ENCODE measurements at regions not wholly inside any gene's neighbourhood (a gene's known extent, or its start where the extent isn't known, plus 50 kb on each side); places are given as distances from the start of the nearest gene placed in this dataset.

DNA sequence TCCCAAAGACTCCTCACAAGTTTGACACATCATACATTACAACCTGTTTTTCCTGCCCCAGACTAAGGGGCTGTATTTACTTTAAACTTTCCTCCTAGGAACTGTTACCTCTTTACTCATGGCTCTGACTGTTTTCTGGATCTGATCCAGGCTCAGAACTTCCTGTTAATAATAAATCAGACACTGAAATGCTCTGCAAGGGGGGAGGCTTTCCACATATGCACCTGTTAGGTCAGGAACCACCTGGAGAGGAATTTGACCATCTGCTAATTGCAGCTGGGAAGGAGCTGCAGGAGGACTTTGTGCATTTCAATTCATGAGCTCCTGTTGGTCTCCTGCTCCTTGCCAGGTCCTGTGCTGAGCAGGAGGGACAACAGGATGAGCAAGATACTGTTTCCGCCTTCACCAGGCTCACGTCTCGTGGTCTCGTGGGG, 476.9 kb upstream of the CDH5 start:
- H3K4me3 Mint-ChIP-seq = no peak overlapping the region
- H3K9me3 Mint-ChIP-seq = no peaks in the 10 kb centered on the region
- no peaks in the 10 kb centered on the region for H3K4me1 Mint-ChIP-seq
- no peak overlapping the region for H3K27ac Mint-ChIP-seq (ENCODE audit: unreplicated experiment)
- TF ChIP-seq, protein P1, sequence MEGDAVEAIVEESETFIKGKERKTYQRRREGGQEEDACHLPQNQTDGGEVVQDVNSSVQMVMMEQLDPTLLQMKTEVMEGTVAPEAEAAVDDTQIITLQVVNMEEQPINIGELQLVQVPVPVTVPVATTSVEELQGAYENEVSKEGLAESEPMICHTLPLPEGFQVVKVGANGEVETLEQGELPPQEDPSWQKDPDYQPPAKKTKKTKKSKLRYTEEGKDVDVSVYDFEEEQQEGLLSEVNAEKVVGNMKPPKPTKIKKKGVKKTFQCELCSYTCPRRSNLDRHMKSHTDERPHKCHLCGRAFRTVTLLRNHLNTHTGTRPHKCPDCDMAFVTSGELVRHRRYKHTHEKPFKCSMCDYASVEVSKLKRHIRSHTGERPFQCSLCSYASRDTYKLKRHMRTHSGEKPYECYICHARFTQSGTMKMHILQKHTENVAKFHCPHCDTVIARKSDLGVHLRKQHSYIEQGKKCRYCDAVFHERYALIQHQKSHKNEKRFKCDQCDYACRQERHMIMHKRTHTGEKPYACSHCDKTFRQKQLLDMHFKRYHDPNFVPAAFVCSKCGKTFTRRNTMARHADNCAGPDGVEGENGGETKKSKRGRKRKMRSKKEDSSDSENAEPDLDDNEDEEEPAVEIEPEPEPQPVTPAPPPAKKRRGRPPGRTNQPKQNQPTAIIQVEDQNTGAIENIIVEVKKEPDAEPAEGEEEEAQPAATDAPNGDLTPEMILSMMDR (conservative IDR thresholded peaks at IDR 0.05) = no peak
- DNase-seq (ENCODE audit: low read depth, low spot score) = no peak
- peaks cover 3% of the 10 kb centered on the region for H3K27me3 Mint-ChIP-seq (ENCODE audit: low read depth)
- no peaks in the 10 kb centered on the region for H3K36me3 Mint-ChIP-seq (ENCODE audit: low read depth)

DNA sequence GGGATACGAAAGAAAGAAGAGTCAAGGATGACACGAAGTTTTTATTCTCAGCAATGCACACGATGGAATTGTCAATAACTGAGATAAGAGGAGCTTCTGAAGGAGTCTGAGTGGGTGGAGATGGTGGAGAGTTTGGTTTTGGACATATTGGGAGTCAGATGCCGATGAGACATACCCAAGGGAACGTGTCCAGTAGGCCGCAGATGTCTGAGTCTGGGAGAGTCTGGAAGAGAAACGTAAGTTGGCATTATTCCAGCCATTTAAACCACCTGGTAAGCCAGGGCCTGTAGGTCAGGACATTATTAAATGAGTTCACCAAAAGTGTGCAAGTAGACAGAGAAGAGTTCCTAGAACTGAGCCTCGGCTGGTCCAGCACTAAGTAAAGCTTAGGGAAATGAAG, 478.3 kb upstream of the CDH5 start:
- Mint-ChIP-seq H3K27me3 (ENCODE audit: low read depth) (peaks cover 3% of the 10 kb centered on the region), H3K9me3 (no peaks in the 10 kb centered on the region), H3K36me3 (ENCODE audit: low read depth) (no peaks in the 10 kb centered on the region), H3K27ac (ENCODE audit: unreplicated experiment) (no peak overlapping the region), H3K4me3 (no peak overlapping the region), H3K4me1 (no peaks in the 10 kb centered on the region)
- TF ChIP-seq, protein P1 (conservative IDR thresholded peaks at IDR 0.05) = no peak
- DNase-seq (ENCODE audit: low read depth, low spot score) = no peak

DNA sequence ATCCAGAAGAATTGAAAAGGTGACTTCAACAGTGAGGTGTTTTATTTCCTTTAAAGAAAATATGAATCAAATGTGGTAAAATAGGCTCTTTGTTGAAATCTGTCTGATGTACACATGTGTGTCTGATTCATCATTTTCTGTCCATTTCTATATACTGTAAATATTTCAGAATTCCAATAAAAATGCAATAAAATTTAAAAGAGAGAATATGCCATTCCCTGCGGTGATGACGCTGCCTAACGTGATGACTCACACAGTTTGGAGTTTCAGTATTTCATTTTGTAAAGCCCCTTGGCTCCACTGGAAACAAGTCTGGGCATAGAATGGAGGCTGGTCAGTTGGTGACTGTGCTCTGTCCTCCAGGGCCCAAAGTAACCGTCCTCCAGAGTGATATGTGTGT, 482.5 kb upstream of the CDH5 start:
- Mint-ChIP-seq H3K9me3 (peaks cover 3% of the 10 kb centered on the region), H3K27ac (ENCODE audit: unreplicated experiment) (no peak overlapping the region), H3K36me3 (ENCODE audit: low read depth) (no peaks in the 10 kb centered on the region), H3K27me3 (ENCODE audit: low read depth) (no peaks in the 10 kb centered on the region), H3K4me3 (no peak overlapping the region), H3K4me1 (peaks cover 3% of the 10 kb centered on the region)
- DNase-seq (ENCODE audit: low read depth, low spot score) = no peak
- TF ChIP-seq, protein P1 (conservative IDR thresholded peaks at IDR 0.05) = no peak

DNA sequence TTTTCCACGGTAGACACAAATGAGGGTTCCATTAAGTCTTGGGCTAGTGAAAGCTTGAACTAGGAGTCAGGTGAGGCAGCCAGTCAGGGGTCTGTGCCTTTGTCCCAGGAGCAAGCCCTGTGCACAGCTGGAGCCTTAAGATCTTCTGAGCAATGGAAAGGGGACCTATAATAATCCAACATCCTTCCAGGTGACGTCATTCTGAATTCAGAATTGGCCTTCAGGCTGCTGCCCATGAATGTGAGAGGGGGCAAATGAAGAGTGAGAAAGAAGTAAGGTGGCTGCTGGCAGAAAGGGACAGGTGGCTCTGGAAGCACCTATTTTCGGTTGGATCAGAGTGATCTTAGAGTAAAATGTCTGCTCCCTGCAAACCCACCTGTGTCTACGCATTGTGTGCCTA, 488.1 kb upstream of the CDH5 start:
- Mint-ChIP-seq H3K27ac (ENCODE audit: unreplicated experiment) (no peak overlapping the region), H3K36me3 (ENCODE audit: low read depth) (no peaks in the 10 kb centered on the region), H3K4me1 (peaks cover 14% of the 10 kb centered on the region), H3K27me3 (ENCODE audit: low read depth) (no peaks in the 10 kb centered on the region), H3K4me3 (no peak overlapping the region), H3K9me3 (peaks cover 3% of the 10 kb centered on the region)
- no peak for DNase-seq (ENCODE audit: low read depth, low spot score)
- TF ChIP-seq, protein P1 (conservative IDR thresholded peaks at IDR 0.05) = no peak

DNA sequence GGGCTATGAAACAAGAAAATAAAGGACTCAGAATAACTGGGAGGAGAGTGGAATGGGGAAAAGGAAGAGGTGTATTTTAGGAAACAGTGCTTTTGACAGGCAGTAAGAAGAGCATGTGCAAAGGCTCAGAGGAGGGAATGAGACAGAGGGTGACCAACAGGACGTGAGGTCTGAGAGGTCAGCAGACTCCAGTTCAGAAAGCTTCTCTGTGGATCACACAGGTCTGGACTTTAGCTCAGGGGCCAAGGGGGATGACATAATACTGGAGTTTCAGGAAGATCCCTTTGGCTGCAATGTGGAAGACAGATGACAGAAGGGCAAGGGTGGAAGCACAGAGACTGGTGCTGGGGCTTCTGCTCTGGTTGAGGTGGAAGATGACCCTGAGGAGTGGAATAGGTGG, 489.9 kb upstream of the CDH5 start:
- Mint-ChIP-seq H3K36me3 (ENCODE audit: low read depth) (no peaks in the 10 kb centered on the region), H3K4me3 (no peak overlapping the region), H3K4me1 (peaks cover 14% of the 10 kb centered on the region), H3K9me3 (peaks cover 3% of the 10 kb centered on the region), H3K27ac (ENCODE audit: unreplicated experiment) (no peak overlapping the region), H3K27me3 (ENCODE audit: low read depth) (no peaks in the 10 kb centered on the region)
- TF ChIP-seq, protein P1 (conservative IDR thresholded peaks at IDR 0.05) = no peak
- no peak for DNase-seq (ENCODE audit: low read depth, low spot score)

DNA sequence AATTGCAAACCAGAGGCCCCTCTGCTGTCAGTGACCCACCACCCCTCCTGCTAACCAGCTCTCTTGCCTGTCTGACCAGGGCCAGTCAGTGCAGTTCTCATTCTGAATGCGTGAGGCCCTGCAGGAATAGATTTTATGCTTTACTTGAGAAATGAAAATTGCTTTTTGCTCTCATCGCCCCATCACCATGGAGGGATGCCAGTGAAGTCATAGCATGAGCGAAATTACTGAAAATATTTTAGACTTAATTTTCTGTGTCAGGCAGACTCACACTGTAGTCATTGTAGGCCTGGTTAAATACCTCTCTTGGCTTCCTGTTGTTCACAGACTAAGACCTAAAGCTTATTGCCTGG, 490.5 kb upstream of the CDH5 start:
- TF ChIP-seq, protein P1 (conservative IDR thresholded peaks at IDR 0.05) = no peak
- H3K27ac Mint-ChIP-seq (ENCODE audit: unreplicated experiment) = no peak overlapping the region

More for the DNA sequence above, 490.5 kb upstream of the CDH5 start:
- Mint-ChIP-seq H3K9me3 (peaks cover 3% of the 10 kb centered on the region), H3K27me3 (ENCODE audit: low read depth) (no peaks in the 10 kb centered on the region), H3K36me3 (ENCODE audit: low read depth) (no peaks in the 10 kb centered on the region), H3K4me1 (peaks cover 14% of the 10 kb centered on the region), H3K4me3 (no peak overlapping the region)
- no peak for DNase-seq (ENCODE audit: low read depth, low spot score)
